Neutrophil (primary cell): ENCODE measurements at regions not wholly inside any gene's neighbourhood (a gene's known extent, or its start where the extent isn't known, plus 50 kb on each side); places are given as distances from the start of the nearest gene placed in this dataset.

Source experiments
- H3K27ac ChIP-seq: fragments of 200-600 bp; sonication (generic); 2 replicates; pipeline ENCODE4 v1.5.1; 2016; ENCODE audit warnings: mild to moderate bottlenecking, moderate library complexity
- H3K27me3 ChIP-seq: fragments of 200-600 bp; sonication (generic); 2 replicates; pipeline ENCODE4 v1.6.0; 2016; ENCODE audit warnings: mild to moderate bottlenecking
- H3K36me3 ChIP-seq: fragments of 200-600 bp; sonication (generic); 2 replicates; pipeline ENCODE4 v1.5.1; 2017
- H3K4me1 ChIP-seq, 2 experiments: fragments of 200-600 bp in 1 of 2; sonication (generic) in 1 of 2; 1 replicate in 1 of 2; 2 replicates in 1 of 2; pipeline versions ENCODE4 v1.5.1 to v1.6.1; 2013 to 2016; ENCODE audit warnings: low read depth in 1 of 2, low read length in 1 of 2, mild to moderate bottlenecking in 1 of 2, moderate library complexity in 1 of 2; ENCODE audit not compliant: control insufficient read depth in 1 of 2, insufficient read depth in 1 of 2
- H3K4me3 ChIP-seq, 2 experiments: fragments of 200-600 bp in 1 of 2; sonication (generic) in 1 of 2; 1 replicate in 1 of 2; 2 replicates in 1 of 2; pipeline ENCODE4 v1.5.1; 2013 to 2016; ENCODE audit warnings: low read depth in 1 of 2, low read length in 1 of 2, mild to moderate bottlenecking in 1 of 2, moderate library complexity in 1 of 2
- H3K9me3 ChIP-seq: fragments of 200-600 bp; sonication (generic); 2 replicates; pipeline ENCODE4 v1.5.1; 2016
- TF ChIP-seq, protein P1 (sequence below): fragments of 200-600 bp; sonication (generic); IDR thresholded peaks from 2 replicates; pipeline ENCODE4 v1.5.1; 2016; ENCODE audit warnings: antibody characterized with exemption

DNA sequence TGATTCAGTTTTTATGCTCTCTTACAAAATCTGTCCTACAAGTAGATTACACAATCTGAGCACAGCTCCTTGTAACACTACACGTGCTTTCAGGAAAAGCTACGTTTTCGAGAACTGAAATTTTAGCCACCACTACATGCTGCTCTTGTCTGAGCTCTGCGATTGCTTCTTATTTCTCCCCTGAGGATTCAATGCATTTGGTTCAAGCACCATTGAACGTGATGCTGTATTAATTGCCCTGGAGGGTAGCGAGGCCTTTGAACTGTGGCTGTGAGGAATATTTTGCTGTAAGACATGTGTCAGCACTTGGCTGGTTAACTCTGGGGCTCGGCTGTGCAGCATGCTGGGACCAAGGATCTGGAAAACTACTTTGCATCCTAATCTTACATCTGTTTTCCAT is 405.8 kb downstream of the EPHA4 start:
- H3K4me3 ChIP-seq = no peak overlapping the region
- H3K36me3 ChIP-seq = no peaks in the 10 kb centered on the region
- no peak overlapping the region for H3K27ac ChIP-seq
- no peaks in the 10 kb centered on the region for H3K9me3 ChIP-seq
- H3K4me1 ChIP-seq = no peaks in the 10 kb centered on the region
- H3K27me3 ChIP-seq = no peaks in the 10 kb centered on the region
- TF ChIP-seq, protein P1, sequence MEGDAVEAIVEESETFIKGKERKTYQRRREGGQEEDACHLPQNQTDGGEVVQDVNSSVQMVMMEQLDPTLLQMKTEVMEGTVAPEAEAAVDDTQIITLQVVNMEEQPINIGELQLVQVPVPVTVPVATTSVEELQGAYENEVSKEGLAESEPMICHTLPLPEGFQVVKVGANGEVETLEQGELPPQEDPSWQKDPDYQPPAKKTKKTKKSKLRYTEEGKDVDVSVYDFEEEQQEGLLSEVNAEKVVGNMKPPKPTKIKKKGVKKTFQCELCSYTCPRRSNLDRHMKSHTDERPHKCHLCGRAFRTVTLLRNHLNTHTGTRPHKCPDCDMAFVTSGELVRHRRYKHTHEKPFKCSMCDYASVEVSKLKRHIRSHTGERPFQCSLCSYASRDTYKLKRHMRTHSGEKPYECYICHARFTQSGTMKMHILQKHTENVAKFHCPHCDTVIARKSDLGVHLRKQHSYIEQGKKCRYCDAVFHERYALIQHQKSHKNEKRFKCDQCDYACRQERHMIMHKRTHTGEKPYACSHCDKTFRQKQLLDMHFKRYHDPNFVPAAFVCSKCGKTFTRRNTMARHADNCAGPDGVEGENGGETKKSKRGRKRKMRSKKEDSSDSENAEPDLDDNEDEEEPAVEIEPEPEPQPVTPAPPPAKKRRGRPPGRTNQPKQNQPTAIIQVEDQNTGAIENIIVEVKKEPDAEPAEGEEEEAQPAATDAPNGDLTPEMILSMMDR = no peak

DNA sequence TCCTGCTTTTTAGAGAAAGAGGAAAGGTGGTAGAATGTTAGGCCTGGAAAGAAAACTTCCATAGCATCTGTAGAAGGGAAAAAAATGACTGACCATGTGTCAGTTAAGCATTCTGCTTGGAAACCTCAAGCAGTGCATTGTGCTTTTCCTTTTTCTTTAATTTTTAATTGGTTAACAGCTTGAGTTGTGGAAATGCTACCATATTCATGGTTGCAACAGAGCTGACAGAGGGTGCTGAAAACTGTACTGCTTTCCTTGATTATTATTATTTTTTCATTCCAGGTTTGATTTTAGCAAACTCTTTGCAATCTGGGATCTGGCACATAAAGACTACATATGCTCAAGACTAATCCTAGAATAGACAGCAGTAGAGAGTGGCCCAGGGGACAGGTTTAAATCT is 404.5 kb downstream of the EPHA4 start:
- no peaks in the 10 kb centered on the region for H3K36me3 ChIP-seq
- no peaks in the 10 kb centered on the region for H3K4me1 ChIP-seq
- TF ChIP-seq, protein P1 = no peak
- H3K4me3 ChIP-seq = no peak overlapping the region
- no peaks in the 10 kb centered on the region for H3K27me3 ChIP-seq
- no peaks in the 10 kb centered on the region for H3K9me3 ChIP-seq
- no peak overlapping the region for H3K27ac ChIP-seq

DNA sequence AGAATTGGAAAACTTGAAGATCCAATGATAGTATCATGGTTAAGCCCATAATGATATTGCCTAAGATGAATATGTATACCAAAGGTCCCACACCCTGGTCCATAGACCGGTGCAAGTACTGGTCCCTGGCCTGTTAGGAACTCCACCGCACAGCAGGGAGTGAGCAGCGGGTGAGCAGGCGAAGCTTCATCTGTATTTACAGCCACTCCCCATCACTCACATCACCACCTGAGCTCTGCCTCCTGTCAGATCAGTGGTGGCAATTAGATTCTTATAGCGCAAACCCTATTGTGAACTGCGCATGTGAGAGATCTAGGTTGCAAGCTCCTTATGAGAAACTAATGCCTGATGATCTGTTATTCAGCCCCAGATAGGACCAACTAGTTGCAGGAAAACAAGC is 402.4 kb downstream of the EPHA4 start:
- H3K4me1 ChIP-seq = no peaks in the 10 kb centered on the region
- no peak overlapping the region for H3K4me3 ChIP-seq

DNA sequence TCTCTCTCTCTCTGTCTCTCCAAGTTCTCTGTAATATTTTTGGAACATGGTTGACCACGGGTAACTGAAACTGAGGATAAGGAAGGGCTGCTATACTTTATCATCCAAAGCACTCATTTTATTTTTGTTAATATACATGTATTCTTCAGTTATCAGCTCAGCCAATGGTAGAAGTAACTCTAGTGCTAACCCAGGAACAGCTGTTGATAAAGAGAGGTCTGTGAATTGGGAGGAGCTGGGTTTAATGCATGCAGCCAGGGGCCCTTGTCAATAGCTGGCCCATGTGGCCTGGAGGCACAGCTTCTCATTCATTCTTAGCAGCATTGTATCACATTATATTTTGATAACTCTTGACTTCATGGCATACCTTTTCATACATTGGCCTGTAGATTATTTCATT is 401.6 kb downstream of the EPHA4 start:
- H3K9me3 ChIP-seq = no peaks in the 10 kb centered on the region
- TF ChIP-seq, protein P1 = no peak
- no peak overlapping the region for H3K4me3 ChIP-seq

More for the DNA sequence above, 402.4 kb downstream of the EPHA4 start:
- Histone ChIP-seq H3K27me3 (no peaks in the 10 kb centered on the region), H3K9me3 (no peaks in the 10 kb centered on the region), H3K36me3 (no peaks in the 10 kb centered on the region), H3K27ac (no peak overlapping the region)
- TF ChIP-seq, protein P1 = no peak

DNA sequence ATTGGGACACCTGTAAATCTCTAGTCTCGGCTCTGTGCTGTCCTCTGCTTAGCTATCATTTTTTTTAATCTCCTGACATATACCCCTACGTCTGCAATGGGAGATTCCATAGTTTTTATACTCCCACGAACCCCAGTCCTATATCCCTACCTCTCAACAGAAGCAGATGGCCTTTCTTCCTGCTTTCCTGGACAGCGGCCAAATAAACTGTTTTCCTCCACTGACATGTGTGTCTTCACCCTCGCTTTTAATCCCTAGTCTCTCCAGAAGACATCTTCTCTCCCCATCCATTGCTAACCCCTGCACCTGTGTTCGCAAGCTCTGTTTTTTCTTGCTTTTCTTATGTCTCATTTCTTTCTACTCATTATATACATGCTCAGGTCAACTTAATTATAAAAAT is 395.4 kb downstream of the EPHA4 start:
- H3K4me1 ChIP-seq = no peaks in the 10 kb centered on the region
- no peak overlapping the region for H3K27ac ChIP-seq
- TF ChIP-seq, protein P1 = no peak
- H3K36me3 ChIP-seq = no peaks in the 10 kb centered on the region
- no peak overlapping the region for H3K4me3 ChIP-seq
- H3K27me3 ChIP-seq = no peaks in the 10 kb centered on the region
- H3K9me3 ChIP-seq = no peaks in the 10 kb centered on the region

More for the DNA sequence above, 401.6 kb downstream of the EPHA4 start:
- Histone ChIP-seq H3K4me1 (no peaks in the 10 kb centered on the region), H3K27ac (no peak overlapping the region), H3K27me3 (no peaks in the 10 kb centered on the region), H3K36me3 (no peaks in the 10 kb centered on the region)

DNA sequence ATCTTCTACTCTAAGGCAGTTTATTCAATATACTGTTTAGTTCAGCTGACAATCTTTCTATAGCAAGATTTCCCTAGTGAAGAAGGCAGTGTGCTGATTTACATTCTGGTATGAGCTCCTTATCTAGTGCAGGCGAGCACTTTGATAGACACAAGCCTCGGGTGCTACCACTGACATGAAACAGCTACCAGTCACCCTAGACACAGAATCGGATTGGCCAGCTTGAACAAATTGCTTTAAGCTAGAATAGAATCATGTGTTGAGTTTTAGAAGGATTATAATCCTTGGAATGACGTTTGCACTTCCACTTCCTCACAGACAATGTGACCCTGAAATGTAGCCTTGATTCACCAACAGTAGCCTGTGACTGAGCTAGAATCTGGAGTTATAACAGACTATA is 394.0 kb downstream of the EPHA4 start:
- Histone ChIP-seq H3K4me3 (no peak overlapping the region), H3K27me3 (no peaks in the 10 kb centered on the region), H3K27ac (no peak overlapping the region), H3K4me1 (no peaks in the 10 kb centered on the region), H3K36me3 (no peaks in the 10 kb centered on the region), H3K9me3 (no peaks in the 10 kb centered on the region)
- TF ChIP-seq, protein P1 = no peak
